HEK293 (cell line): ENCODE measurements at regions not wholly inside any gene's neighbourhood (a gene's known extent, or its start where the extent isn't known, plus 50 kb on each side); places are given as distances from the start of the nearest gene placed in this dataset.
"Not testable (repeated sequence)": the region's sequence is repeated elsewhere in the genome, so short reads cannot be mapped to it uniquely, and the experiment has no call there.

ENCODE experiments used
- ZNF114 ChIP-seq: fragments of 450-650 bp; formaldehyde crosslinking; IDR thresholded peaks from 2 replicates; pipeline ENCODE4 v1.5.0; 2017; ENCODE audit warnings: missing biosample characterization, missing genetic modification characterization
- ZNF658 ChIP-seq: fragments of 450-650 bp; formaldehyde crosslinking; IDR thresholded peaks from 2 replicates; pipeline ENCODE4; 2016; ENCODE audit warnings: missing biosample characterization, missing genetic modification characterization
- ZNF747 ChIP-seq: fragments of 450-650 bp; formaldehyde crosslinking; IDR thresholded peaks from 2 replicates; pipeline ENCODE4 v1.5.1; 2016; ENCODE audit warnings: missing biosample characterization, missing genetic modification characterization

DNA sequence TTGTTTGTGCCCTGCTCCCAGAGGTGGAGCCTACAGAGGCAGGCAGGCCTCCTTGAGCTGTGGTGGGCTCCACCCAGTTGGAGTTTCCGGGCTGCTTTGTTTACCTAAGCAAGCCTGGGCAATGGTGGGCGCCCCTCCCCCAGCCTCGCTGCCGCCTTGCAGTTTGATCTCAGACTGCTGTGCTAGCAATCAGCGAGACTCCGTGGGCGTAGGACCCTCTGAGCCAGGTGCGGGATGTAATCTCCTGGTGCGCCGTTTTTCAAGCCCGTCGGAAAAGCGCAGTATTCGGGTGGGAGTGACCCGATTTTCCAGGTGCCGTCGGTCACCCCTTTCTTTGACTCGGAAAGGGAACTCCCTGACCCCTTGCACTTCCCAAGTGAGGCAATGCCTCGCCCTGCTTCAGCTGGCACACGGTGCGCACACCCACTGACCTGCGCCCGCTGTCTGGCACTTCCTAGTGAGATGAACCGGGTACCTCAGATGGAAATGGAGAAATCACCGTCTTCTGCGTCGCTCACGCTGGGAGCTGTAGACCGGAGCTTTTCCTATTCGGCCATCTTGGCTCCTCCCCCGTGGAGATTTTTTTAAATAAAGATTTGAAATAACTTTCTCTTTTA lies 189.2 kb upstream of the WSB1 start:
- TF ChIP-seq ZNF658, ZNF747, ZNF114 (tag by site-specific recombination): not testable (repeated sequence)
